ENCODE measurements at regions not wholly inside any gene's neighbourhood (a gene's known extent, or its start where the extent isn't known, plus 50 kb on each side); places are given as distances from the start of the nearest gene placed in this dataset.

GRCh38 chr7:22895140-22895827 is 72.6 kb upstream of the TOMM7 start:
- no peak overlapping the region for H3K27ac ChIP-seq
- TF ChIP-seq EP300 (IDR thresholded peaks at IDR 0.05) (no peak), POLR2A (IDR thresholded peaks at IDR 0.05) (no peak), POLR2AphosphoS5 (IDR thresholded peaks at IDR 0.05) (no peak)
- TF ChIP-seq, protein P1, sequence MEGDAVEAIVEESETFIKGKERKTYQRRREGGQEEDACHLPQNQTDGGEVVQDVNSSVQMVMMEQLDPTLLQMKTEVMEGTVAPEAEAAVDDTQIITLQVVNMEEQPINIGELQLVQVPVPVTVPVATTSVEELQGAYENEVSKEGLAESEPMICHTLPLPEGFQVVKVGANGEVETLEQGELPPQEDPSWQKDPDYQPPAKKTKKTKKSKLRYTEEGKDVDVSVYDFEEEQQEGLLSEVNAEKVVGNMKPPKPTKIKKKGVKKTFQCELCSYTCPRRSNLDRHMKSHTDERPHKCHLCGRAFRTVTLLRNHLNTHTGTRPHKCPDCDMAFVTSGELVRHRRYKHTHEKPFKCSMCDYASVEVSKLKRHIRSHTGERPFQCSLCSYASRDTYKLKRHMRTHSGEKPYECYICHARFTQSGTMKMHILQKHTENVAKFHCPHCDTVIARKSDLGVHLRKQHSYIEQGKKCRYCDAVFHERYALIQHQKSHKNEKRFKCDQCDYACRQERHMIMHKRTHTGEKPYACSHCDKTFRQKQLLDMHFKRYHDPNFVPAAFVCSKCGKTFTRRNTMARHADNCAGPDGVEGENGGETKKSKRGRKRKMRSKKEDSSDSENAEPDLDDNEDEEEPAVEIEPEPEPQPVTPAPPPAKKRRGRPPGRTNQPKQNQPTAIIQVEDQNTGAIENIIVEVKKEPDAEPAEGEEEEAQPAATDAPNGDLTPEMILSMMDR (IDR thresholded peaks at IDR 0.05): no peak
- H3K9me3 ChIP-seq: no peaks in the 10 kb centered on the region
- no peaks in the 10 kb centered on the region for H3K4me1 ChIP-seq
- ATAC-seq: no peak
- 32 to 60% methylated on average over 2 to 3 of the region's 3 CpGs for WGBS, 2 donors (ENCODE audit: low coverage in 1 of 2)
- no peaks in the 10 kb centered on the region for H3K27me3 ChIP-seq
- no peak overlapping the region for H3K4me3 ChIP-seq
- H3K36me3 ChIP-seq: no peaks in the 10 kb centered on the region

- WGBS, 2 donors (ENCODE audit: low coverage in 1 of 2): 79 to 84% methylated on average over 10 of the region's 10 CpGs
- Histone ChIP-seq H3K27me3 (no peaks in the 10 kb centered on the region), H3K9me3 (no peaks in the 10 kb centered on the region), H3K27ac (no peak overlapping the region), H3K36me3 (no peaks in the 10 kb centered on the region), H3K4me1 (no peaks in the 10 kb centered on the region), H3K4me3 (no peak overlapping the region)
- no peak for ATAC-seq
- TF ChIP-seq, protein P1 (IDR thresholded peaks at IDR 0.05): no peak
- no peak for TF ChIP-seq EP300 (IDR thresholded peaks at IDR 0.05)
- no peak for TF ChIP-seq POLR2A (IDR thresholded peaks at IDR 0.05)
- TF ChIP-seq POLR2AphosphoS5 (IDR thresholded peaks at IDR 0.05): no peak
Measured at GRCh38 chr7:22894546-22894945, 71.9 kb upstream of the TOMM7 start.

DNA sequence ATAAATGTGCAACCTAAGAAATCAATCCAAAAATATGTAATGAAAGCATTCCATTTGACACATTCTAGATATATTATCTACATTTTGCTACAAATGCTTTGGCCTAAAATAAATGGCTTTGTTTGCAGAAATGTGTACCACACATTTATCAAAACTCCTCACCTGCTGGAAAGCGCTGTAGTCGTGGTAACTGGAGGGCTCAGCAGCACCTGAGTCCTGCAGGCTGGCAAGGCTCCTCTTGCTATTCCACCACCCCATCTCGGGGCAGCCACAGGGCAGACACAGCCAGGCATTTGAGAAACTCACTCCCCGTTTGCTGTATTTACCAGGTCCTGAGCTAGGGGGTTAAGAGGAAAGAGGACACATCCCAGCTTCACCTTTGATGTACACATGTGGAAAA is 68.1 kb upstream of the TOMM7 start:
- Histone ChIP-seq H3K9me3 (no peaks in the 10 kb centered on the region), H3K4me1 (no peaks in the 10 kb centered on the region), H3K36me3 (no peaks in the 10 kb centered on the region), H3K27ac (no peak overlapping the region), H3K27me3 (no peaks in the 10 kb centered on the region), H3K4me3 (no peak overlapping the region)
- no peak for TF ChIP-seq POLR2AphosphoS5 (IDR thresholded peaks at IDR 0.05)
- TF ChIP-seq POLR2A (IDR thresholded peaks at IDR 0.05): no peak
- TF ChIP-seq, protein P1 (IDR thresholded peaks at IDR 0.05): no peak
- TF ChIP-seq EP300 (IDR thresholded peaks at IDR 0.05): no peak
- 79 to 83% methylated on average over 4 of the region's 4 CpGs for WGBS, 2 donors (ENCODE audit: low coverage in 1 of 2)
- ATAC-seq: no peak

- H3K27me3 ChIP-seq: no peaks in the 10 kb centered on the region
- no peak for ATAC-seq
- TF ChIP-seq, protein P1 (IDR thresholded peaks at IDR 0.05): no peak
- TF ChIP-seq EP300 (IDR thresholded peaks at IDR 0.05) (no peak), POLR2AphosphoS5 (IDR thresholded peaks at IDR 0.05) (no peak)
- H3K4me1 ChIP-seq: no peaks in the 10 kb centered on the region
- no peak overlapping the region for H3K4me3 ChIP-seq
- H3K9me3 ChIP-seq: no peaks in the 10 kb centered on the region
- no peak overlapping the region for H3K27ac ChIP-seq
- no peaks in the 10 kb centered on the region for H3K36me3 ChIP-seq
- 43% methylated on average over 1 of the region's 1 CpG; no CpG with 5 or more reads in 1 of the 2 donors for WGBS, 2 donors (ENCODE audit: low coverage in 1 of 2)
Measured at GRCh38 chr7:22885797-22886261, 63.2 kb upstream of the TOMM7 start.
